ENCODE measurements at regions not wholly inside any gene's neighbourhood (a gene's known extent, or its start where the extent isn't known, plus 50 kb on each side); places are given as distances from the start of the nearest gene placed in this dataset.

- TF ChIP-seq POLR2AphosphoS5 (IDR thresholded peaks at IDR 0.05) (no peak), CTCF (IDR thresholded peaks at IDR 0.05) (no peak)
These were observed 2403.4 kb upstream of the ACO1 start for GRCh38 chr9:29981013-29981412.

Data from prostate gland (tissue), 2 donors.